BJ (cell line): ENCODE measurements at regions not wholly inside any gene's neighbourhood (a gene's known extent, or its start where the extent isn't known, plus 50 kb on each side); places are given as distances from the start of the nearest gene placed in this dataset.

Source experiments
- CTCF ChIA-PET: fragments of 350-600 bp; formaldehyde crosslinking; extraction: SDS; loops from one replicate; lab custom pipeline; 2021; ENCODE audit warnings: antibody characterized with exemption, inconsistent platforms; lab: Yijun Ruan, JAX
- POLR2A ChIA-PET: fragments of 300-600 bp; sonication (Branson Sonifier 250); formaldehyde crosslinking; extraction: SDS; loops from one replicate; lab custom pipeline; 2021; ENCODE audit warnings: antibody characterized with exemption; lab: Charles Lee
- DNase-seq: peaks from one replicate; pipeline ENCODE4 v3.0.0-alpha.2; 2011; ENCODE audit warnings: low read depth
- H3K27me3 ChIP-seq: 2 replicates; pipeline ENCODE4 v1.6.0; 2011; ENCODE audit warnings: low read length; ENCODE audit not compliant: control insufficient read depth, insufficient read depth
- H3K36me3 ChIP-seq: 2 replicates; pipeline ENCODE4 v1.5.1; 2011; ENCODE audit warnings: low read length; ENCODE audit not compliant: control insufficient read depth, insufficient read depth
- H3K4me3 ChIP-seq: 2 replicates; pipeline ENCODE4 v1.5.1; 2011; ENCODE audit warnings: low read depth, mild to moderate bottlenecking, control low read depth, low read length
- CTCF ChIP-seq: IDR thresholded peaks from 2 replicates; pipeline ENCODE4 v1.5.1; 2011; ENCODE audit warnings: low read depth, mild to moderate bottlenecking, control low read depth, inconsistent platforms, low read length, moderate library complexity; ENCODE audit not compliant: insufficient read depth

GRCh38 chr2:12212841-12213597 lies 466.6 kb downstream of the LPIN1 start:
- Histone ChIP-seq H3K4me3 (no peak overlapping the region), H3K27me3 (no peaks in the 10 kb centered on the region), H3K36me3 (no peaks in the 10 kb centered on the region)
- no peak for DNase-seq
- TF ChIP-seq CTCF, result no peak
- POLR2A ChIA-PET, result no interaction called here
- CTCF ChIA-PET, result interaction anchor here (0.5 to 1.4 kb wide), 2 partner anchors 9 to 10 kb away, joined by 3 to 4 read pairs; no protein-coding TSS in a partner anchor

GRCh38 chr2:12217175-12217574 lies 470.7 kb downstream of the LPIN1 start:
- Histone ChIP-seq H3K27me3 (no peaks in the 10 kb centered on the region), H3K4me3 (no peak overlapping the region), H3K36me3 (no peaks in the 10 kb centered on the region)
- CTCF ChIA-PET, result no interaction called here
- no peak for TF ChIP-seq CTCF
- POLR2A ChIA-PET, result no interaction called here
- DNase-seq, result no peak

GRCh38 chr2:12219761-12220160 lies 473.3 kb downstream of the LPIN1 start:
- ChIA-PET POLR2A (no interaction called here), CTCF (interaction anchor here (1.0 kb wide), 1 partner anchor 20 kb away, joined by 4 read pairs; no protein-coding TSS in a partner anchor)
- no peak for DNase-seq
- H3K36me3 ChIP-seq, result no peaks in the 10 kb centered on the region
- no peaks in the 10 kb centered on the region for H3K27me3 ChIP-seq
- no peak for TF ChIP-seq CTCF
- no peak overlapping the region for H3K4me3 ChIP-seq

- no peak for TF ChIP-seq CTCF
Measured at GRCh38 chr2:12221584-12221983, 475.2 kb downstream of the LPIN1 start.

GRCh38 chr2:12222554-12222953 lies 476.1 kb downstream of the LPIN1 start:
- ChIA-PET CTCF (interaction anchor here (1.7 kb wide), 1 partner anchor 10 kb away, joined by 4 read pairs; no protein-coding TSS in a partner anchor), POLR2A (no interaction called here)
- DNase-seq, result no peak
- no peak overlapping the region for H3K4me3 ChIP-seq
- H3K36me3 ChIP-seq, result no peaks in the 10 kb centered on the region
- TF ChIP-seq CTCF, result no peak
- no peaks in the 10 kb centered on the region for H3K27me3 ChIP-seq

More at GRCh38 chr2:12221584-12221983, 475.2 kb downstream of the LPIN1 start:
- no peaks in the 10 kb centered on the region for H3K27me3 ChIP-seq
- H3K36me3 ChIP-seq, result no peaks in the 10 kb centered on the region
- no peak overlapping the region for H3K4me3 ChIP-seq
- ChIA-PET CTCF (interaction anchor here (1.7 kb wide), 1 partner anchor 9 kb away, joined by 4 read pairs; no protein-coding TSS in a partner anchor), POLR2A (no interaction called here)
- DNase-seq, result no peak
